C4-2B (cell line): ENCODE measurements at regions not wholly inside any gene's neighbourhood (a gene's known extent, or its start where the extent isn't known, plus 50 kb on each side); places are given as distances from the start of the nearest gene placed in this dataset.
"Not testable (repeated sequence)": the region's sequence is repeated elsewhere in the genome, so short reads cannot be mapped to it uniquely, and the experiment has no call there.

Source experiments
- CTCF ChIP-seq: fragments of 450-650 bp; conservative IDR thresholded peaks from 2 replicates; pipeline ENCODE4 v1.5.1; 2017; ENCODE audit warnings: mild to moderate bottlenecking
- ZFX ChIP-seq: fragments of 450-650 bp; IDR thresholded peaks from 2 replicates; pipeline ENCODE4 v1.6.1; 2017

GRCh38 chr7:109719359-109719758, 1149.7 kb downstream of the DNAJB9 start:
- not testable (repeated sequence) for TF ChIP-seq CTCF, ZFX
